A549 (cell line): ENCODE measurements at regions not wholly inside any gene's neighbourhood (a gene's known extent, or its start where the extent isn't known, plus 50 kb on each side); places are given as distances from the start of the nearest gene placed in this dataset.

ENCODE experiments used
- ATAC-seq, 2 experiments: fragments of 200-7000 bp in 1 of 2; fragments of >200 bp in 1 of 2; cut with Nextera tagmentation in 1 of 2; cut with Tn5 transposase in 1 of 2; 3 replicates each; pipeline versions ENCODE4 v1.8.0 to v1.9.1; 2018 to 2020; ENCODE audit warnings: mild to moderate bottlenecking in 1 of 2, moderate library complexity in 1 of 2
- CTCF ChIA-PET: fragments of 300-600 bp; sonication (Branson Sonifier 250); formaldehyde crosslinking; extraction: SDS; loops from one replicate; lab custom pipeline; 2021; ENCODE audit warnings: antibody characterized with exemption, inconsistent platforms; lab: Yijun Ruan, JAX
- POLR2A ChIA-PET: fragments of 350-600 bp; formaldehyde crosslinking; extraction: SDS; loops from one replicate; lab custom pipeline; 2021; ENCODE audit warnings: antibody characterized with exemption, inconsistent platforms; lab: Yijun Ruan, JAX
- DNase-seq, 2 experiments: peaks; one replicate each; pipeline versions ENCODE4 v3.0.0 to v3.0.0-alpha.2; 2011 to 2016; ENCODE audit warnings: low read depth in 1 of 2, low spot score in 1 of 2
- FAIRE-seq: peaks from 2 replicates; lab custom pipeline; 2011; peaks lifted over from hg19 to GRCh38; lab: Jason Lieb, UNC
- H3K27ac ChIP-seq, 2 experiments: fragments of >200 bp; sonication (Bioruptor Twin); formaldehyde crosslinking; 3 replicates each; pipeline ENCODE4 v1.5.1; 2016 to 2017
- H3K4me1 ChIP-seq: fragments of >200 bp; sonication (Bioruptor Twin); formaldehyde crosslinking; 3 replicates; pipeline ENCODE4 v1.6.1; 2016
- H3K4me2 ChIP-seq: fragments of >200 bp; sonication (Bioruptor Twin); formaldehyde crosslinking; 3 replicates; pipeline ENCODE4 v1.6.1; 2016
- H3K4me3 ChIP-seq: fragments of >200 bp; sonication (Bioruptor Twin); formaldehyde crosslinking; 3 replicates; pipeline ENCODE4 v1.5.1; 2016
- H3K9me3 ChIP-seq: fragments of >200 bp; sonication (Bioruptor Twin); formaldehyde crosslinking; 3 replicates; pipeline ENCODE4 v1.6.1; 2016
- BHLHE40 ChIP-seq: IDR thresholded peaks from 2 replicates; pipeline ENCODE4 v1.6.1; 2012; ENCODE audit warnings: low read depth, low read length, inconsistent platforms
- CBX2 ChIP-seq: fragments of 200-600 bp; sonication (generic); IDR thresholded peaks from 2 replicates; pipeline ENCODE4 v1.6.1; 2016; ENCODE audit warnings: low read depth, mild to moderate bottlenecking, borderline replicate concordance
- EHF ChIP-seq: fragments of 250-450 bp; sonication (Bioruptor Pico); IDR thresholded peaks from 2 replicates; pipeline ENCODE4 v1.5.0; 2020; ENCODE audit warnings: mild to moderate bottlenecking
- ESRRA ChIP-seq: fragments of 150-350 bp; IDR thresholded peaks from 2 replicates; pipeline ENCODE4 v1.6.1; 2014; ENCODE audit warnings: mild to moderate bottlenecking, low read length, borderline replicate concordance
- FOSL2 ChIP-seq, 2 experiments: fragments of 450-650 bp in 1 of 2; fragments of >200 bp in 1 of 2; sonication (Bioruptor Twin) in 1 of 2; formaldehyde crosslinking; IDR thresholded peaks; 2 replicates each; pipeline versions ENCODE4 v1.5.0 to v1.6.1; 2016 to 2020; ENCODE audit warnings: mild to moderate bottlenecking in 1 of 2, moderate library complexity in 1 of 2
- HDAC2 ChIP-seq: fragments of 200-600 bp; sonication (generic); IDR thresholded peaks from 2 replicates; pipeline ENCODE4 v1.6.1; 2016
- HEYL ChIP-seq: fragments of 250-450 bp; sonication (Bioruptor Pico); IDR thresholded peaks from 2 replicates; pipeline ENCODE4 v1.8.0; 2021; ENCODE audit warnings: mild to moderate bottlenecking, moderate library complexity
- JUN ChIP-seq, 2 experiments: fragments of >200 bp; sonication (Bioruptor Twin); formaldehyde crosslinking; IDR thresholded peaks; 2 replicates in 1 of 2; 3 replicates in 1 of 2; pipeline ENCODE4 v1.6.1; 2016 to 2017
- KDM1A ChIP-seq: fragments of 200-600 bp; sonication (generic); IDR thresholded peaks from 2 replicates; pipeline ENCODE4 v1.6.1; 2016; ENCODE audit warnings: low read depth, mild to moderate bottlenecking
- MAFK ChIP-seq: fragments of 450-650 bp; IDR thresholded peaks from 2 replicates; pipeline ENCODE4 v1.6.1; 2014; ENCODE audit not compliant: partially characterized antibody
- NR3C1 ChIP-seq: fragments of >200 bp; sonication (Bioruptor Twin); formaldehyde crosslinking; IDR thresholded peaks from 3 replicates; pipeline ENCODE4 v1.6.1; 2017
- POLR2A ChIP-seq: IDR thresholded peaks from 2 replicates; pipeline ENCODE4 v1.6.1; 2012; ENCODE audit warnings: mild to moderate bottlenecking, low read length
- POLR2AphosphoS2 ChIP-seq: conservative IDR thresholded peaks from 2 replicates; pipeline ENCODE4 v1.6.1; 2012; ENCODE audit warnings: low read length, improper control_type of control experiment, inconsistent platforms
- RAD21 ChIP-seq, 2 experiments: fragments of >200 bp in 1 of 2; sonication (Bioruptor Twin) in 1 of 2; formaldehyde crosslinking in 1 of 2; IDR thresholded peaks in 1 of 2; conservative IDR thresholded peaks in 1 of 2; 2 replicates in 1 of 2; 3 replicates in 1 of 2; pipeline ENCODE4 v1.6.1; 2012 to 2018; ENCODE audit warnings: inconsistent platforms in 1 of 2
- RARB ChIP-seq: fragments of 250-450 bp; sonication (Bioruptor Pico); IDR thresholded peaks from 2 replicates; pipeline ENCODE4 v1.8.0; 2021; ENCODE audit warnings: mild to moderate bottlenecking, moderate library complexity
- RCOR1 ChIP-seq: fragments of 150-350 bp; IDR thresholded peaks from 2 replicates; pipeline ENCODE4 v1.6.1; 2014; ENCODE audit warnings: antibody characterized with exemption, low read length, low read depth
- RFX5 ChIP-seq: fragments of 450-650 bp; IDR thresholded peaks from 2 replicates; pipeline ENCODE4 v1.7.1; 2014; ENCODE audit warnings: antibody characterized with exemption, mild to moderate bottlenecking, moderate library complexity
- SREBF2 ChIP-seq: fragments of 450-650 bp; IDR thresholded peaks from 2 replicates; pipeline ENCODE4 v1.6.1; 2014; ENCODE audit warnings: mild to moderate bottlenecking, moderate library complexity
- ZC3H11A ChIP-seq: fragments of 450-650 bp; IDR thresholded peaks from 2 replicates; pipeline ENCODE4 v1.6.1; 2014; ENCODE audit warnings: antibody characterized with exemption, mild to moderate bottlenecking
- ZSCAN20 ChIP-seq: fragments of 250-450 bp; sonication (Bioruptor Pico); IDR thresholded peaks from 2 replicates; pipeline ENCODE4 v1.8.0; 2022; ENCODE audit warnings: mild to moderate bottlenecking, moderate library complexity
- WGBS: methylation state at CpG from one replicate; pipeline ENCODE4 v1.1.6; 2017; ENCODE audit errors: missing lambda C conversion rate; 5-methylcytosine and 5-hydroxymethylcytosine counted together
- TF ChIP-seq, protein P1 (sequence below): fragments of >200 bp; sonication (Bioruptor Twin); formaldehyde crosslinking; IDR thresholded peaks from 3 replicates; pipeline ENCODE4 v1.6.1; 2016
- TF ChIP-seq, protein P2 (sequence below): fragments of 250-450 bp; sonication (Bioruptor Pico); IDR thresholded peaks from 2 replicates; pipeline ENCODE4 v1.5.0; 2021; ENCODE audit warnings: mild to moderate bottlenecking, moderate library complexity, borderline replicate concordance
- TF ChIP-seq, protein P3 (sequence below): IDR thresholded peaks from 2 replicates; pipeline ENCODE4 v1.6.1; 2012
- TF ChIP-seq, protein P4 (sequence below): fragments of 150-350 bp; IDR thresholded peaks from 2 replicates; pipeline ENCODE4 v1.6.1; 2014; ENCODE audit warnings: low read depth, mild to moderate bottlenecking, low read length
- TF ChIP-seq, protein P5 (sequence below): IDR thresholded peaks from 2 replicates; pipeline ENCODE4 v1.6.1; 2012
- TF ChIP-seq, protein P6 (sequence below): fragments of >200 bp; sonication (Bioruptor Twin); formaldehyde crosslinking; IDR thresholded peaks from 3 replicates; pipeline ENCODE4 v1.5.1; 2016
- TF ChIP-seq, protein P7 (sequence below): fragments of 450-650 bp; IDR thresholded peaks from 2 replicates; pipeline ENCODE4 v1.6.1; 2014; ENCODE audit warnings: antibody characterized with exemption

DNA sequence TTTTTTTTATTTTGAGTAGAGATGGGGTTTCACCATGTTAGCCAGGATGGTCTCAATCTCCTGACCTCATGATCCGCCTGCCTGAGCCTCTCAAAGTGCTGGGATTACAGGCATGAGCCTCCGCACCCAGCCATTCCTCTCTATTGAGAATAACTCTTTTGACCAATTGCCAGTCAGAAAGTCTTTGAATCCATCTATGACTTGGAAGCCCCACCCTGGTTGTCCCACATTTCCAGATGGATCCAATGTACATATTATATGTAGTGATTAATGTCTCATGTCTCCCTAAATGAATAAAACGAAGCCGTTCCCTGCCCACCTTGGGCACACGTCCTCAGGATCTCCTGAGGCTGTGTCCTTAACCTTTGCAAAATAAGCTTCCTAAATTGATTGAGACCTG lies 228.3 kb upstream of the NLRP1 start:
- Histone ChIP-seq H3K9me3 (peaks cover 46% of the 10 kb centered on the region), H3K4me1 (no peaks in the 10 kb centered on the region), H3K4me3 (no peak overlapping the region), H3K4me2 (no peak overlapping the region), H3K27ac (no peak overlapping the region)
- 45% methylated on average over 5 of the region's 5 CpGs for WGBS
- ChIA-PET CTCF (interaction anchor here (0.6 to 1.7 kb wide), 5 partner anchors 8 to 45 kb away, joined by 3 to 5 read pairs (median 3); no protein-coding TSS in a partner anchor), POLR2A (no interaction called here)
- TF ChIP-seq ESRRA (no peak), HDAC2 (no peak), SREBF2 (no peak), FOSL2 (IDR thresholded peaks at IDR 0.05) (no peak), FOSL2 (CRISPR knock-in tag; IDR thresholded peaks at IDR 0.05) (no peak), RAD21 (conservative IDR thresholded peaks at IDR 0.05 in 1 of 2, IDR thresholded peaks at IDR 0.05 in 1 of 2) (no peak), NR3C1 (no peak), ZSCAN20 (no peak), HEYL (CRISPR knock-in tag) (no peak), BHLHE40 (no peak), POLR2AphosphoS2 (no peak), RFX5 (no peak), RCOR1 (no peak), CBX2 (no peak), EHF (CRISPR knock-in tag) (no peak), ZC3H11A (no peak)
- TF ChIP-seq, protein P1, sequence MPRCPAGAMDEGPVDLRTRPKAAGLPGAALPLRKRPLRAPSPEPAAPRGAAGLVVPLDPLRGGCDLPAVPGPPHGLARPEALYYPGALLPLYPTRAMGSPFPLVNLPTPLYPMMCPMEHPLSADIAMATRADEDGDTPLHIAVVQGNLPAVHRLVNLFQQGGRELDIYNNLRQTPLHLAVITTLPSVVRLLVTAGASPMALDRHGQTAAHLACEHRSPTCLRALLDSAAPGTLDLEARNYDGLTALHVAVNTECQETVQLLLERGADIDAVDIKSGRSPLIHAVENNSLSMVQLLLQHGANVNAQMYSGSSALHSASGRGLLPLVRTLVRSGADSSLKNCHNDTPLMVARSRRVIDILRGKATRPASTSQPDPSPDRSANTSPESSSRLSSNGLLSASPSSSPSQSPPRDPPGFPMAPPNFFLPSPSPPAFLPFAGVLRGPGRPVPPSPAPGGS, result no peak
- TF ChIP-seq, protein P2, sequence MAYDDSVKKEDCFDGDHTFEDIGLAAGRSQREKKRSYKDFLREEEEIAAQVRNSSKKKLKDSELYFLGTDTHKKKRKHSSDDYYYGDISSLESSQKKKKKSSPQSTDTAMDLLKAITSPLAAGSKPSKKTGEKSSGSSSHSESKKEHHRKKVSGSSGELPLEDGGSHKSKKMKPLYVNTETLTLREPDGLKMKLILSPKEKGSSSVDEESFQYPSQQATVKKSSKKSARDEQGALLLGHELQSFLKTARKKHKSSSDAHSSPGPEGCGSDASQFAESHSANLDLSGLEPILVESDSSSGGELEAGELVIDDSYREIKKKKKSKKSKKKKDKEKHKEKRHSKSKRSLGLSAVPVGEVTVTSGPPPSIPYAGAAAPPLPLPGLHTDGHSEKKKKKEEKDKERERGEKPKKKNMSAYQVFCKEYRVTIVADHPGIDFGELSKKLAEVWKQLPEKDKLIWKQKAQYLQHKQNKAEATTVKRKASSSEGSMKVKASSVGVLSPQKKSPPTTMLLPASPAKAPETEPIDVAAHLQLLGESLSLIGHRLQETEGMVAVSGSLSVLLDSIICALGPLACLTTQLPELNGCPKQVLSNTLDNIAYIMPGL (CRISPR knock-in tag), result no peak
- TF ChIP-seq, protein P3, sequence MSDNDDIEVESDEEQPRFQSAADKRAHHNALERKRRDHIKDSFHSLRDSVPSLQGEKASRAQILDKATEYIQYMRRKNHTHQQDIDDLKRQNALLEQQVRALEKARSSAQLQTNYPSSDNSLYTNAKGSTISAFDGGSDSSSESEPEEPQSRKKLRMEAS, result no peak
- FAIRE-seq, result no peak
- no peak for DNase-seq
- ATAC-seq, result no peak

DNA sequence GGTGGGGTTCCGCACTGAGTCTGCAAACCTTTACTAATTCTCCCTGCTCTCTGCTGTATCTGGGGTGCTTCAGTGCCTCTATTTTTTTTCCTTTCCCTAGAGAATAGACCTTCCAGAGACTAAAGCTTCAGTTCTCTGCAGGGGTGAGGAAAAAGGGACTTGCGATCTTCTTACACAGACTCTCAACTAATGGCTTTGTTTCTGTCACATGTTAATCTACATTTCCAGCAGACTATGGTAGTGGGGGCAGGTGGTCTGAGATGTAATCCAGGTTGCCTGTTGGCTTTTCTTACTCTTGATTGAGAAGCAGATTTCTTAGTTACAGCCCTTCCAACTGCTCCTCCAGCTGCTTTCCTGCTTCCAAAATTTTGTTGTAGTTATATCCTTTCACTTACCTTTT lies 229.0 kb upstream of the NLRP1 start:
- ATAC-seq, result no peak
- TF ChIP-seq, protein P4, sequence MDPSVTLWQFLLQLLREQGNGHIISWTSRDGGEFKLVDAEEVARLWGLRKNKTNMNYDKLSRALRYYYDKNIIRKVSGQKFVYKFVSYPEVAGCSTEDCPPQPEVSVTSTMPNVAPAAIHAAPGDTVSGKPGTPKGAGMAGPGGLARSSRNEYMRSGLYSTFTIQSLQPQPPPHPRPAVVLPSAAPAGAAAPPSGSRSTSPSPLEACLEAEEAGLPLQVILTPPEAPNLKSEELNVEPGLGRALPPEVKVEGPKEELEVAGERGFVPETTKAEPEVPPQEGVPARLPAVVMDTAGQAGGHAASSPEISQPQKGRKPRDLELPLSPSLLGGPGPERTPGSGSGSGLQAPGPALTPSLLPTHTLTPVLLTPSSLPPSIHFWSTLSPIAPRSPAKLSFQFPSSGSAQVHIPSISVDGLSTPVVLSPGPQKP, result no peak
- TF ChIP-seq ESRRA, result no peak
- DNase-seq, result no peak
- ChIA-PET POLR2A (no interaction called here), CTCF (interaction anchor here (0.9 to 1.7 kb wide), 2 partner anchors 15 to 23 kb away, joined by 3 read pairs; no protein-coding TSS in a partner anchor)
- WGBS, result 57% methylated on average over 2 of the region's 2 CpGs
- Histone ChIP-seq H3K4me3 (no peak overlapping the region), H3K4me1 (no peaks in the 10 kb centered on the region), H3K27ac (no peak overlapping the region), H3K9me3 (peaks cover 40% of the 10 kb centered on the region), H3K4me2 (no peak overlapping the region)
- FAIRE-seq, result no peak

DNA sequence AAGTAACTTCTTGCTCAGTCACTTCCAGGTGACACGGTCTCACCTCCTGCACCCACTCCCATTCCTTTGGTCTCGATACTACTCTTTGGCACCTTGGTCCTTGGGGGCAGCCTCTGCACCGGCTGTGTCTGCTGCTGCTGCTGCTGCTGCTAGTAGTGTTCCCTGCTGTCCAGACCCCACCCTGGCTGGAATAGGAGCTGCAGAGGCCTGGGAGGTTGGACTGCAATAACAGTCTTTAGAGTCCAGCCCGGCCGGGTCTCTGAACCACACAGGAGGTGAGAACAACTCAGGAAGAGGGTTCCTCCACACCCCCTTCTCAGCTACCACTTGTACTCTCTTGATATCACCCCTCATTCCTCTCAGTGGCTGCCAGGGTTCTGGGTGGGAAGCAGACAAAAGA lies 231.1 kb upstream of the NLRP1 start:
- 57% methylated on average over 5 of the region's 5 CpGs for WGBS
- H3K27ac ChIP-seq, result no peak overlapping the region
- DNase-seq (no peak), ATAC-seq (no peak), FAIRE-seq (no peak)
- no peak overlapping the region for H3K4me2 ChIP-seq
- H3K4me3 ChIP-seq, result no peak overlapping the region
- peaks cover 20% of the 10 kb centered on the region for H3K9me3 ChIP-seq
- CTCF ChIA-PET, result interaction anchor here (0.7 to 1.7 kb wide), 4 partner anchors 11 to 56 kb away, joined by 3 to 5 read pairs (median 4); no protein-coding TSS in a partner anchor
- peaks cover under 1% of the 10 kb centered on the region; the same call in 1 of the 3 replicates for H3K4me1 ChIP-seq
- POLR2A ChIA-PET, result no interaction called here
- TF ChIP-seq, protein P5, sequence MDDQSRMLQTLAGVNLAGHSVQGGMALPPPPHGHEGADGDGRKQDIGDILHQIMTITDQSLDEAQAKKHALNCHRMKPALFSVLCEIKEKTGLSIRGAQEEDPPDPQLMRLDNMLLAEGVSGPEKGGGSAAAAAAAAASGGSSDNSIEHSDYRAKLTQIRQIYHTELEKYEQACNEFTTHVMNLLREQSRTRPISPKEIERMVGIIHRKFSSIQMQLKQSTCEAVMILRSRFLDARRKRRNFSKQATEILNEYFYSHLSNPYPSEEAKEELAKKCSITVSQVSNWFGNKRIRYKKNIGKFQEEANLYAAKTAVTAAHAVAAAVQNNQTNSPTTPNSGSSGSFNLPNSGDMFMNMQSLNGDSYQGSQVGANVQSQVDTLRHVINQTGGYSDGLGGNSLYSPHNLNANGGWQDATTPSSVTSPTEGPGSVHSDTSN, result no peak
- TF ChIP-seq, protein P6, sequence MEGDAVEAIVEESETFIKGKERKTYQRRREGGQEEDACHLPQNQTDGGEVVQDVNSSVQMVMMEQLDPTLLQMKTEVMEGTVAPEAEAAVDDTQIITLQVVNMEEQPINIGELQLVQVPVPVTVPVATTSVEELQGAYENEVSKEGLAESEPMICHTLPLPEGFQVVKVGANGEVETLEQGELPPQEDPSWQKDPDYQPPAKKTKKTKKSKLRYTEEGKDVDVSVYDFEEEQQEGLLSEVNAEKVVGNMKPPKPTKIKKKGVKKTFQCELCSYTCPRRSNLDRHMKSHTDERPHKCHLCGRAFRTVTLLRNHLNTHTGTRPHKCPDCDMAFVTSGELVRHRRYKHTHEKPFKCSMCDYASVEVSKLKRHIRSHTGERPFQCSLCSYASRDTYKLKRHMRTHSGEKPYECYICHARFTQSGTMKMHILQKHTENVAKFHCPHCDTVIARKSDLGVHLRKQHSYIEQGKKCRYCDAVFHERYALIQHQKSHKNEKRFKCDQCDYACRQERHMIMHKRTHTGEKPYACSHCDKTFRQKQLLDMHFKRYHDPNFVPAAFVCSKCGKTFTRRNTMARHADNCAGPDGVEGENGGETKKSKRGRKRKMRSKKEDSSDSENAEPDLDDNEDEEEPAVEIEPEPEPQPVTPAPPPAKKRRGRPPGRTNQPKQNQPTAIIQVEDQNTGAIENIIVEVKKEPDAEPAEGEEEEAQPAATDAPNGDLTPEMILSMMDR, result no peak
- TF ChIP-seq JUN (IDR thresholded peaks at IDR 0.05) (no peak), MAFK (no peak), POLR2A (no peak), RARB (CRISPR knock-in tag) (no peak), KDM1A (no peak)
- TF ChIP-seq, protein P7, sequence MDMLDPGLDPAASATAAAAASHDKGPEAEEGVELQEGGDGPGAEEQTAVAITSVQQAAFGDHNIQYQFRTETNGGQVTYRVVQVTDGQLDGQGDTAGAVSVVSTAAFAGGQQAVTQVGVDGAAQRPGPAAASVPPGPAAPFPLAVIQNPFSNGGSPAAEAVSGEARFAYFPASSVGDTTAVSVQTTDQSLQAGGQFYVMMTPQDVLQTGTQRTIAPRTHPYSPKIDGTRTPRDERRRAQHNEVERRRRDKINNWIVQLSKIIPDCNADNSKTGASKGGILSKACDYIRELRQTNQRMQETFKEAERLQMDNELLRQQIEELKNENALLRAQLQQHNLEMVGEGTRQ, result no peak
